Endodermal cell (in vitro differentiated cells): ENCODE measurements at regions not wholly inside any gene's neighbourhood (a gene's known extent, or its start where the extent isn't known, plus 50 kb on each side); places are given as distances from the start of the nearest gene placed in this dataset.

ENCODE experiments used
- DNase-seq: peaks from one replicate; pipeline ENCODE4 v3.0.0-alpha.2; 2017
- H3K27ac ChIP-seq: 2 replicates; pipeline ENCODE4 v1.5.1; 2013; ENCODE audit warnings: mild to moderate bottlenecking, low read depth, low read length, moderate library complexity
- H3K27me3 ChIP-seq: 2 replicates; pipeline ENCODE4 v1.6.1; 2013; ENCODE audit warnings: mild to moderate bottlenecking, low read length, moderate library complexity; ENCODE audit not compliant: insufficient read depth, control insufficient read depth, poor library complexity, severe bottlenecking
- H3K36me3 ChIP-seq: 2 replicates; pipeline ENCODE4 v1.7.0; 2013; ENCODE audit warnings: mild to moderate bottlenecking, low read length, moderate library complexity; ENCODE audit not compliant: control insufficient read depth, insufficient read depth
- H3K4me1 ChIP-seq: one replicate; pipeline ENCODE4 v1.7.0; 2013; ENCODE audit warnings: low read length; ENCODE audit not compliant: control insufficient read depth, insufficient read depth
- H3K4me3 ChIP-seq: 2 replicates; pipeline ENCODE4 v1.5.1; 2013; ENCODE audit warnings: mild to moderate bottlenecking, low read length, moderate library complexity
- H3K9ac ChIP-seq: 2 replicates; pipeline ENCODE4 v1.6.1; 2013; ENCODE audit warnings: mild to moderate bottlenecking, low read length, moderate library complexity; ENCODE audit not compliant: poor library complexity, severe bottlenecking; ENCODE audit errors: extremely low read depth
- H3K9me3 ChIP-seq: 2 replicates; pipeline ENCODE4 v1.6.1; 2013; ENCODE audit warnings: mild to moderate bottlenecking, low read length, moderate library complexity; ENCODE audit not compliant: control insufficient read depth
- H3K27ac Mint-ChIP-seq: 2 replicates; pipeline ENCODE4 v1.8.0; 2020; ENCODE audit warnings: mixed read lengths
- H3K27me3 Mint-ChIP-seq: 2 replicates; pipeline ENCODE4 v1.8.0; 2021; ENCODE audit warnings: mild to moderate bottlenecking, mixed read lengths; ENCODE audit not compliant: insufficient read depth
- H3K36me3 Mint-ChIP-seq: 2 replicates; pipeline ENCODE4 v1.8.0; 2020; ENCODE audit warnings: low read depth, mixed read lengths
- H3K4me1 Mint-ChIP-seq: 2 replicates; pipeline ENCODE4 v1.8.0; 2020; ENCODE audit warnings: mixed read lengths
- H3K4me3 Mint-ChIP-seq: 2 replicates; pipeline ENCODE4 v1.8.0; 2020; ENCODE audit warnings: mild to moderate bottlenecking, moderate library complexity, mixed read lengths
- H3K9me3 Mint-ChIP-seq: 2 replicates; pipeline ENCODE4 v1.8.0; 2020; ENCODE audit warnings: mild to moderate bottlenecking, mixed read lengths
- WGBS, 2 experiments: methylation state at CpG; one replicate each; pipeline versions ENCODE4 v1.1.5 to v1.1.7; 2013; ENCODE audit warnings: missing lambda C conversion rate in 2 of 2, mixed read lengths in 1 of 2; ENCODE audit not compliant: insufficient coverage in 1 of 2, insufficient read length in 1 of 2; 5-methylcytosine and 5-hydroxymethylcytosine counted together
- TF ChIP-seq, protein P1 (sequence below): fragments of 200-600 bp; sonication (generic); conservative IDR thresholded peaks from 2 replicates; pipeline ENCODE4 v1.5.0; 2021; ENCODE audit warnings: antibody characterized with exemption, mild to moderate bottlenecking

GRCh38 chr9:99682378-99682777, 139.3 kb upstream of the NR4A3 start:
- 100% methylated on average over 1 of the region's 1 CpG for WGBS, 2 experiments
- peaks cover 28% of the 10 kb centered on the region for H3K9me3 Mint-ChIP-seq
- TF ChIP-seq, protein P1, sequence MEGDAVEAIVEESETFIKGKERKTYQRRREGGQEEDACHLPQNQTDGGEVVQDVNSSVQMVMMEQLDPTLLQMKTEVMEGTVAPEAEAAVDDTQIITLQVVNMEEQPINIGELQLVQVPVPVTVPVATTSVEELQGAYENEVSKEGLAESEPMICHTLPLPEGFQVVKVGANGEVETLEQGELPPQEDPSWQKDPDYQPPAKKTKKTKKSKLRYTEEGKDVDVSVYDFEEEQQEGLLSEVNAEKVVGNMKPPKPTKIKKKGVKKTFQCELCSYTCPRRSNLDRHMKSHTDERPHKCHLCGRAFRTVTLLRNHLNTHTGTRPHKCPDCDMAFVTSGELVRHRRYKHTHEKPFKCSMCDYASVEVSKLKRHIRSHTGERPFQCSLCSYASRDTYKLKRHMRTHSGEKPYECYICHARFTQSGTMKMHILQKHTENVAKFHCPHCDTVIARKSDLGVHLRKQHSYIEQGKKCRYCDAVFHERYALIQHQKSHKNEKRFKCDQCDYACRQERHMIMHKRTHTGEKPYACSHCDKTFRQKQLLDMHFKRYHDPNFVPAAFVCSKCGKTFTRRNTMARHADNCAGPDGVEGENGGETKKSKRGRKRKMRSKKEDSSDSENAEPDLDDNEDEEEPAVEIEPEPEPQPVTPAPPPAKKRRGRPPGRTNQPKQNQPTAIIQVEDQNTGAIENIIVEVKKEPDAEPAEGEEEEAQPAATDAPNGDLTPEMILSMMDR, result no peak
- no peak overlapping the region for H3K9ac ChIP-seq
- no peaks in the 10 kb centered on the region for H3K27me3 ChIP-seq
- H3K4me1 Mint-ChIP-seq, result no peaks in the 10 kb centered on the region
- no peak overlapping the region for H3K27ac Mint-ChIP-seq
- H3K4me3 ChIP-seq, result no peak overlapping the region
- no peaks in the 10 kb centered on the region for H3K4me1 ChIP-seq
- H3K27ac ChIP-seq, result no peak overlapping the region
- no peak for DNase-seq
- H3K36me3 Mint-ChIP-seq, result peaks cover 3% of the 10 kb centered on the region
- H3K36me3 ChIP-seq, result no peaks in the 10 kb centered on the region
- H3K9me3 ChIP-seq, result peaks cover 15% of the 10 kb centered on the region
- no peaks in the 10 kb centered on the region for H3K27me3 Mint-ChIP-seq
- no peak overlapping the region for H3K4me3 Mint-ChIP-seq

DNA sequence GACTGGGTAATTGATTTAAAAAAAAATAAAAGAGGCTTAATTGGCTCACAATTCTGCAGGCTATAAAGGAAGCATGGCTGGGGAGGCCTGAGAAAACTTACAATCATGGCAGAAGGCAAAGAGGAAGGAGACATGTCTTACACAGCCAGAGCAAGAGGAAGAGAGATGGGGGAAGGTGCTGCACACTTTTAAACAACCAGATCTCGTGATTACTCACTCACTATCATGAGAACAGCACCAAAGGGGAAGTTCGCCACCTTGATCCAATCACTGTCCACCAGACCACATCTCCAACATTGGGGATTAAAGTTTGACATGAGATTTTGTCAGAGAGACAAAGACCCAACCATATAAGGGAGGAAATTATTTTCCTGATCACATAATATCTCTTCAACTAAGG, 138.8 kb upstream of the NR4A3 start:
- Mint-ChIP-seq H3K36me3 (peaks cover 5% of the 10 kb centered on the region), H3K4me1 (no peaks in the 10 kb centered on the region), H3K4me3 (no peak overlapping the region), H3K27me3 (no peaks in the 10 kb centered on the region), H3K27ac (no peak overlapping the region), H3K9me3 (peaks cover 30% of the 10 kb centered on the region)
- no peaks in the 10 kb centered on the region for H3K36me3 ChIP-seq
- H3K27ac ChIP-seq, result no peak overlapping the region
- no peak overlapping the region for H3K4me3 ChIP-seq
- no peak for DNase-seq
- TF ChIP-seq, protein P1, result no peak
- WGBS, 2 experiments, result no CpG with 5 or more reads among the region's 2 CpGs
- H3K4me1 ChIP-seq, result no peaks in the 10 kb centered on the region
- H3K9ac ChIP-seq, result no peak overlapping the region
- H3K9me3 ChIP-seq, result peaks cover 11% of the 10 kb centered on the region
- H3K27me3 ChIP-seq, result no peaks in the 10 kb centered on the region

DNA sequence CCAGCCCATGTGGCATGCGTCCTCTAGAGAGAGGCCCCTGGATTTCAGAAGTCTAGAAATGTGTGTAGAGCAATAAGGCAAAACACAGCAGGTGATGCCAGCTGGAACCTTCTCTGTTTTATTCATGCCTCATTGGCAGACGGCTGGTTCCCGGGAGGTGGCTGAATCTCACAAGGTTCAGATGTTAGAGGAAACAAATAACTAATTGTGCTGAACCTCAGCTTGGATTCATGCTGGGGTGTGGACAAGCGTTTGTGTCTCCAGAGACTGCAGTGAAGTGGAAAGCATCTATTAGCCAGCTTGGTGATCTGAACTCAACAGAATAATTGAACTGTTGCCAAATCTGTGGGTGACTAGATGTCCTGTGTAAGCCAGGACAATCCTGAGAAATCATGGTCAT, 131.1 kb upstream of the NR4A3 start:
- Mint-ChIP-seq H3K4me1 (peaks cover 5% of the 10 kb centered on the region), H3K9me3 (peaks cover 6% of the 10 kb centered on the region), H3K27ac (no peak overlapping the region), H3K36me3 (peaks cover 2% of the 10 kb centered on the region), H3K4me3 (no peak overlapping the region), H3K27me3 (no peaks in the 10 kb centered on the region)
- Histone ChIP-seq H3K9me3 (no peaks in the 10 kb centered on the region), H3K27ac (no peak overlapping the region), H3K27me3 (no peaks in the 10 kb centered on the region), H3K9ac (no peak overlapping the region), H3K4me3 (no peak overlapping the region), H3K4me1 (no peaks in the 10 kb centered on the region), H3K36me3 (no peaks in the 10 kb centered on the region)
- WGBS, 2 experiments, result 63 to 90% methylated on average over 4 of the region's 4 CpGs
- DNase-seq, result no peak
- TF ChIP-seq, protein P1, result no peak
